Endothelial cell (in vitro differentiated cells): ENCODE measurements at regions not wholly inside any gene's neighbourhood (a gene's known extent, or its start where the extent isn't known, plus 50 kb on each side); places are given as distances from the start of the nearest gene placed in this dataset.

ENCODE experiments used
- DNase-seq: peaks from one replicate; pipeline ENCODE4 v3.0.0; 2021; ENCODE audit warnings: low spot score
- H3K27ac Mint-ChIP-seq: one replicate; pipeline ENCODE4 v1.8.0; 2021; ENCODE audit warnings: mixed read lengths, inconsistent platforms; ENCODE audit not compliant: unreplicated experiment
- H3K27me3 Mint-ChIP-seq: one replicate; pipeline ENCODE4 v1.8.0; 2021; ENCODE audit warnings: mild to moderate bottlenecking, moderate library complexity, mixed read lengths, inconsistent platforms; ENCODE audit not compliant: unreplicated experiment
- H3K36me3 Mint-ChIP-seq: one replicate; pipeline ENCODE4 v1.8.0; 2021; ENCODE audit warnings: mild to moderate bottlenecking, low read depth, mixed read lengths, inconsistent platforms; ENCODE audit not compliant: unreplicated experiment
- H3K4me1 Mint-ChIP-seq: one replicate; pipeline ENCODE4 v1.8.0; 2021; ENCODE audit warnings: mild to moderate bottlenecking, mixed read lengths, inconsistent platforms; ENCODE audit not compliant: unreplicated experiment
- H3K4me3 Mint-ChIP-seq: one replicate; pipeline ENCODE4 v1.8.0; 2021; ENCODE audit warnings: mild to moderate bottlenecking, mixed read lengths, inconsistent platforms; ENCODE audit not compliant: unreplicated experiment
- H3K9me3 Mint-ChIP-seq: one replicate; pipeline ENCODE4 v1.8.0; 2021; ENCODE audit warnings: mixed read lengths, inconsistent platforms; ENCODE audit not compliant: unreplicated experiment
- TF ChIP-seq, protein P1 (sequence below): fragments of 200-600 bp; sonication (generic); IDR thresholded peaks from one replicate; pipeline ENCODE4 v1.5.0; 2021; ENCODE audit warnings: antibody characterized with exemption; ENCODE audit not compliant: unreplicated experiment

DNA sequence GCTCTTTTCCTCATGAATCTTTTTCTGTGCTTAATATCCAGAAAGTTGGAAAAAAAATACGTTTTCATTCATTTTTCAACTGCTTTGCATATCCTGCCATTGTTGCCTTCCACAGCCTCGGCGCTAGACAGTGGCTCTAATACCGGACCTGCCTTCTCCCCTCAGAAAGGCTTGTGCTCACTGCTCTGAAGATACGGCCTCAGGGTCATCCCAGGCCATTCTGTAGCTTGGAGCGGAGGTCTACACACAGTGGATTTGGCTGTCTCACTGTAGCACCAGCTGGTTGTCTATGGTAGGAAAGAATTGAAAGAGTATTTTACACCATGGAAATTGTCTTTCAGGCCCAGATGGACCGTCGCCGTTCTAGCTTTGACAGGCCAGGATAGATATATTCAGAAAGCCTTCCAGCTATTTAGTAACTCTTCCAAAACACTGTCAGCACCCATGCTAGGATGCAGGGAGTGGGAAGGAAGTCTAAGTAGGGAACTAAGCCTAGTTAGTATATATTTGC, 242.0 kb downstream of the TMEM182 start:
- H3K27me3 Mint-ChIP-seq = peaks cover 1% of the 10 kb centered on the region
- no peak overlapping the region for H3K4me3 Mint-ChIP-seq
- no peak overlapping the region for H3K27ac Mint-ChIP-seq
- no peak for DNase-seq
- H3K9me3 Mint-ChIP-seq = no peaks in the 10 kb centered on the region
- no peaks in the 10 kb centered on the region for H3K36me3 Mint-ChIP-seq
- no peaks in the 10 kb centered on the region for H3K4me1 Mint-ChIP-seq
- TF ChIP-seq, protein P1, sequence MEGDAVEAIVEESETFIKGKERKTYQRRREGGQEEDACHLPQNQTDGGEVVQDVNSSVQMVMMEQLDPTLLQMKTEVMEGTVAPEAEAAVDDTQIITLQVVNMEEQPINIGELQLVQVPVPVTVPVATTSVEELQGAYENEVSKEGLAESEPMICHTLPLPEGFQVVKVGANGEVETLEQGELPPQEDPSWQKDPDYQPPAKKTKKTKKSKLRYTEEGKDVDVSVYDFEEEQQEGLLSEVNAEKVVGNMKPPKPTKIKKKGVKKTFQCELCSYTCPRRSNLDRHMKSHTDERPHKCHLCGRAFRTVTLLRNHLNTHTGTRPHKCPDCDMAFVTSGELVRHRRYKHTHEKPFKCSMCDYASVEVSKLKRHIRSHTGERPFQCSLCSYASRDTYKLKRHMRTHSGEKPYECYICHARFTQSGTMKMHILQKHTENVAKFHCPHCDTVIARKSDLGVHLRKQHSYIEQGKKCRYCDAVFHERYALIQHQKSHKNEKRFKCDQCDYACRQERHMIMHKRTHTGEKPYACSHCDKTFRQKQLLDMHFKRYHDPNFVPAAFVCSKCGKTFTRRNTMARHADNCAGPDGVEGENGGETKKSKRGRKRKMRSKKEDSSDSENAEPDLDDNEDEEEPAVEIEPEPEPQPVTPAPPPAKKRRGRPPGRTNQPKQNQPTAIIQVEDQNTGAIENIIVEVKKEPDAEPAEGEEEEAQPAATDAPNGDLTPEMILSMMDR = no peak

DNA sequence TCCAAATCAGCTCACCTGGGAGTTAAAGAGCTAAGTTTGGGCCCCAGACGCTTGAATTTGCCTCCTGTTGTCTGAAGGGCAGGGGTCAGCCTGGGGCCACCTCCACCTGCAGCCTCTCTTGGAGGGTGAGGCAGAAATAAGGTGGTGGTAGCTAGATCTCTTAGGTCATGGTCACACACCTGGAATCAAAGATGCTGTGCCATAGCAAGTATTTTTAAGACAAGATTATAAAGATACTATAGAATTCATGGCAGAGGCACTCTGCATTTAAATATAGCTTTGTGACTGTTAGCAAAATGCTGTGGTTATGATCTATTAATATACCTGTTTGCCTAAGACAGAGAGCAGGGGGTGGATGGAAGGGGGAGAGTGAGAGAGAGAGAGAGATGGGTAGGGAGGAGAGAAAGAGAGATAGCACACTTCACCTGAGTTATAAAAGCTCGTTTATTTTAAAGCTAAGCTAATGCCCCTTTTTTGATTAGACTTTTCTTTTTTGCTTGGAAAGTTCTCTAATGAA, 242.7 kb downstream of the TMEM182 start:
- no peaks in the 10 kb centered on the region for H3K36me3 Mint-ChIP-seq
- no peaks in the 10 kb centered on the region for H3K4me1 Mint-ChIP-seq
- TF ChIP-seq, protein P1 = no peak
- H3K27me3 Mint-ChIP-seq = peaks cover 1% of the 10 kb centered on the region
- no peak for DNase-seq
- H3K9me3 Mint-ChIP-seq = no peaks in the 10 kb centered on the region
- H3K27ac Mint-ChIP-seq = no peak overlapping the region
- no peak overlapping the region for H3K4me3 Mint-ChIP-seq

DNA sequence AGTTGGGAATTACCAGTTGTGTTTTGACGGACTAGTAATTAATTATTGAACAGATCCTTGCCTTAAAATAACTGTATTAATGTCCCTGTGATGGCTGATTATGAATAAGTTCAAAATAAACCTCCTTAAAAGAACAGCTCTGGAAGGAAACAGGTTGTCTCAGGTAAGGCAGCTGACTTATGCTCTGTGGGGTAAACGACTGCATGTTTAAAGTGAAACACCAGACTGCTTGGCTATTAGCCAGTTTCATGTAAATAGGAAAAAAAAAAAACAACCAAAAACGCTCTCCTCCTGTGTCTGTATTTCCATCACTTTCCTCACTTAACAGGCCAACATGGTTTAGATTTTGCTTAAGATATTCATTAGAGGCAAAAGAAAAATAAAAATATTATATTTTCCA, 243.6 kb downstream of the TMEM182 start:
- Mint-ChIP-seq H3K27me3 (peaks cover 1% of the 10 kb centered on the region), H3K4me1 (no peaks in the 10 kb centered on the region), H3K36me3 (no peaks in the 10 kb centered on the region), H3K4me3 (no peak overlapping the region), H3K27ac (no peak overlapping the region), H3K9me3 (no peaks in the 10 kb centered on the region)
- TF ChIP-seq, protein P1 = no peak
- no peak for DNase-seq

DNA sequence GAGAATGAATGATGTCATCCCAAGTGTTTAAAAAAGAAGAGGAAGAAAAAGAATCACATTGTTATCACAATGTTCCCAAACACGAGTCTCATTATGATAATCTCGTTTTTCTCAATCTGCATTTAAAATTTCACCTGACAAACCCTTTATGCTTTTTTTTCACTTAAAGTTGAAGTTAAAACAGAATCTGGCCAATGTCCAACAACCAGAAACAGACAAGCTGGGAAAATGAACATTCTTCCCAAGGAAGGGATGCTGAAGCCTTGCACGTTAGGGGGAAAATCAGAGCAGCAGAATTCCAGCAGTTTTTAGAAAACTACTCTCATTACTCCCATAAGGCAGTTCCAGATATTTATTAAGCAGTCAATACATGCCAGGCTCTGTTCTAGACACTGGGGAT, 245.3 kb downstream of the TMEM182 start:
- H3K4me3 Mint-ChIP-seq = no peak overlapping the region
- H3K36me3 Mint-ChIP-seq = no peaks in the 10 kb centered on the region
- TF ChIP-seq, protein P1 = no peak
- DNase-seq = no peak
- H3K27me3 Mint-ChIP-seq = peaks cover 2% of the 10 kb centered on the region
- no peak overlapping the region for H3K27ac Mint-ChIP-seq
- H3K4me1 Mint-ChIP-seq = no peaks in the 10 kb centered on the region
- no peaks in the 10 kb centered on the region for H3K9me3 Mint-ChIP-seq

DNA sequence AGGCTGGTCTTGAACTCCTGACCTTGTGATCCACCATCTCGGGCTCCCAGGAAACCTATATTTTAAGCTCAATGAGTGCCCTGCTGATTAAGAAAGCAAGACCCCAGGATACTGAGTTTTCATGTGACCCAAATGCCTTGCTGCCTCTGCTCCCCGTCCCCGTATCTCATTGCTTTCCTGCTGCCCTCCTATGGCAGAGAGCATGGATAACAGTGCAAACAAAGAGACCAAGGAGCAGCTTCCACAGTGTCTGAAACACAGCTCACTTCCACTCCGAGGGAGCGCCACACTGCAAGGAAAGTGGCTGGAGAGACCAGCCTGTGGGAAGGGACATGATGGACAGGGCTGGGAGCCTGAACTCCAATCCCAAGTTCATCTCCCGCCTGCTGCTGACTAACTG, 246.8 kb downstream of the TMEM182 start:
- TF ChIP-seq, protein P1 = no peak
- no peaks in the 10 kb centered on the region for H3K9me3 Mint-ChIP-seq
- no peak overlapping the region for H3K27ac Mint-ChIP-seq
- no peaks in the 10 kb centered on the region for H3K36me3 Mint-ChIP-seq
- peaks cover 2% of the 10 kb centered on the region for H3K27me3 Mint-ChIP-seq
- no peak overlapping the region for H3K4me3 Mint-ChIP-seq
- peak; percentile 6 for DNase-seq
- H3K4me1 Mint-ChIP-seq = no peaks in the 10 kb centered on the region
